ENCODE measurements at regions not wholly inside any gene's neighbourhood (a gene's known extent, or its start where the extent isn't known, plus 50 kb on each side); places are given as distances from the start of the nearest gene placed in this dataset.

DNA sequence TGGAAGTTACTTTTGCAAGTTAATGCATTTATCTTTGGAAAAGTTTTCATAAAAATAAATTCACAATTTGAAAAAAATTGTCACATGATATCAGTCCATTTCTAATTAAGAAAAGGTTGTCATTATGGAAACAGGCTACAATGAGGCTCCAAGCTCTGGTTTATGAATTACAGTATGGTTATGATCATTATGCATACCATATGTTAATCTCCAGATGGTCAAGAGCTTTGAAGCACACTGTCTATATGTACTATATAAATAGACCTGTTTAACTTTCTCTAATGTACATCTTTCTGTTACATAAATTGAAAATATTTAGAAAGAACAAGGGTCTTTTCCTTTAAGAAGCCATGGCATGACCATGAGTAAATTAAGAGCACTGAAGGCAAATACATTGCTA lies 2338.8 kb downstream of the PCDH7 start:
- Histone ChIP-seq H3K79me2 (ENCODE audit: insufficient read depth, low read length) (no peaks in the 10 kb centered on the region), H3K23me2 (ENCODE audit: insufficient read length, low read depth, low read length, poor library complexity, severe bottlenecking) (no peaks in the 10 kb centered on the region), H4K91ac (ENCODE audit: insufficient read length, low read depth, low read length) (no peak overlapping the region), H3T11ph (ENCODE audit: low read length) (no peak overlapping the region), H3K4me2 (ENCODE audit: insufficient read depth, insufficient read length, low read length) (no peak overlapping the region), H3K23ac (ENCODE audit: insufficient read length, low read depth, low read length) (no peak overlapping the region), H4K8ac (replicated peaks; ENCODE audit: insufficient read length, low read depth, low read length) (no peak overlapping the region), H2BK20ac (ENCODE audit: low read depth, low read length, poor library complexity, severe bottlenecking) (no peak overlapping the region), H3K9ac (ENCODE audit: extremely low read depth, insufficient read length, low read length) (no peak overlapping the region), H2AFZ (ENCODE audit: low read length) (no peak overlapping the region), H3K27ac (ENCODE audit: insufficient read length, low read depth, low read length) (no peak overlapping the region), H3K4ac (ENCODE audit: low read depth, low read length) (no peak overlapping the region), H4K20me1 (ENCODE audit: control insufficient read depth, insufficient read depth, insufficient read length) (no peaks in the 10 kb centered on the region), H2BK15ac (ENCODE audit: low read depth, low read length) (no peak overlapping the region), H3K56ac (ENCODE audit: insufficient read length, low read depth, low read length) (no peak overlapping the region), H3K79me1 (ENCODE audit: insufficient read depth, low read depth, low read length, poor library complexity, severe bottlenecking) (no peaks in the 10 kb centered on the region), H3K4me1 (ENCODE audit: insufficient read depth, low read length) (no peaks in the 10 kb centered on the region; the same call in 1 of the 2 replicates), H2BK120ac (ENCODE audit: low read depth, low read length, poor library complexity, severe bottlenecking) (no peak overlapping the region), H3K18ac (ENCODE audit: insufficient read length, low read depth, low read length) (no peak overlapping the region), H3K27me3 (ENCODE audit: insufficient read depth, low read length) (no peaks in the 10 kb centered on the region), H3K9me3 (ENCODE audit: control insufficient read depth, low read depth, low read length) (no peaks in the 10 kb centered on the region), H2BK12ac (ENCODE audit: insufficient read length, low read depth, low read length) (no peak overlapping the region), H2BK5ac (ENCODE audit: insufficient read length, low read length) (no peak overlapping the region), H3K14ac (ENCODE audit: insufficient read depth, low read length) (no peak overlapping the region), H4K5ac (ENCODE audit: insufficient read length, low read depth, low read length) (no peak overlapping the region), H2AK5ac (ENCODE audit: insufficient read length, low read length) (no peak overlapping the region)
- no peaks in the 10 kb centered on the region for H3K27me3 Mint-ChIP-seq (ENCODE audit: low read depth)
- no peaks in the 10 kb centered on the region for H3K36me3 Mint-ChIP-seq (ENCODE audit: insufficient read depth in 1 of 3, low read depth in 3 of 3)
- H3K27ac Mint-ChIP-seq, result no peak overlapping the region
- H3K4me1 Mint-ChIP-seq, result peaks cover 5 to 9% of the 10 kb centered on the region in 2 experiments; a peak in 3 of 4 replicates
- no peaks in the 10 kb centered on the region for H3K9me3 Mint-ChIP-seq
- DNase-seq, result no peak
- no peak overlapping the region for H3K4me3 Mint-ChIP-seq
- TF ChIP-seq CTCF (conservative IDR thresholded peaks at IDR 0.05), result no peak

All from H9 (cell line).